Neural progenitor cell (in vitro differentiated cells): ENCODE measurements at regions not wholly inside any gene's neighbourhood (a gene's known extent, or its start where the extent isn't known, plus 50 kb on each side); places are given as distances from the start of the nearest gene placed in this dataset.

ENCODE experiments used
- DNase-seq: peaks from one replicate; pipeline ENCODE4 v3.0.0-alpha.2; 2016; ENCODE audit warnings: low spot score
- H2AFZ ChIP-seq: fragments of 200-600 bp; sonication (generic); replicated peaks from 2 replicates; pipeline ENCODE4 v1.6.1; 2016; ENCODE audit warnings: antibody characterized with exemption
- H3F3A ChIP-seq: fragments of 200-600 bp; sonication (generic); 2 replicates; pipeline ENCODE4 v1.6.1; 2016; ENCODE audit warnings: antibody characterized with exemption, low read depth
- H3K27ac ChIP-seq: fragments of 200-600 bp; sonication (generic); 2 replicates; pipeline ENCODE4 v1.5.1; 2016; ENCODE audit warnings: mild to moderate bottlenecking
- H3K27me3 ChIP-seq: fragments of 200-600 bp; sonication (generic); 2 replicates; pipeline ENCODE4 v1.6.1; 2016; ENCODE audit warnings: mild to moderate bottlenecking, moderate library complexity
- H3K36me3 ChIP-seq: fragments of 200-600 bp; sonication (generic); 2 replicates; pipeline ENCODE4 v1.5.1; 2016
- H3K4me1 ChIP-seq: fragments of 200-600 bp; sonication (generic); 2 replicates; pipeline ENCODE4 v1.6.1; 2016; ENCODE audit warnings: mixed run types
- H3K4me2 ChIP-seq: fragments of 200-600 bp; sonication (generic); 2 replicates; pipeline ENCODE4 v1.6.1; 2016
- H3K4me3 ChIP-seq: fragments of 200-600 bp; sonication (generic); 2 replicates; pipeline ENCODE4 v1.5.1; 2016
- H3K79me2 ChIP-seq: fragments of 200-600 bp; sonication (generic); 2 replicates; pipeline ENCODE4 v1.6.1; 2016; ENCODE audit warnings: low read depth
- H3K9ac ChIP-seq: fragments of 200-600 bp; sonication (generic); 2 replicates; pipeline ENCODE4 v1.6.1; 2016
- H3K9me3 ChIP-seq: fragments of 200-600 bp; sonication (generic); 2 replicates; pipeline ENCODE4 v1.5.1; 2016; ENCODE audit warnings: low read depth
- H4K20me1 ChIP-seq: fragments of 200-600 bp; sonication (generic); 2 replicates; pipeline ENCODE4 v1.6.1; 2016; ENCODE audit warnings: low read depth
- H3K27ac Mint-ChIP-seq: 3 replicates; pipeline ENCODE4 v1.8.0; 2021; ENCODE audit warnings: mixed read lengths
- H3K27me3 Mint-ChIP-seq: 2 replicates; pipeline ENCODE4 v1.8.0; 2022; ENCODE audit warnings: low read depth, mild to moderate bottlenecking, inconsistent platforms, moderate library complexity, mixed read lengths; ENCODE audit not compliant: insufficient read depth
- H3K36me3 Mint-ChIP-seq: 3 replicates; pipeline ENCODE4 v1.8.0; 2021; ENCODE audit warnings: mixed read lengths
- H3K4me1 Mint-ChIP-seq: 3 replicates; pipeline ENCODE4 v1.8.0; 2021; ENCODE audit warnings: mixed read lengths
- H3K4me3 Mint-ChIP-seq: 3 replicates; pipeline ENCODE4 v1.8.0; 2021; ENCODE audit warnings: mild to moderate bottlenecking, moderate library complexity, mixed read lengths
- H3K9me3 Mint-ChIP-seq: 3 replicates; pipeline ENCODE4 v1.8.0; 2020; ENCODE audit warnings: mixed read lengths
- CTCF ChIP-seq: fragments of 200-600 bp; sonication (generic); IDR thresholded peaks from 2 replicates; pipeline ENCODE4 v1.5.1; 2017; ENCODE audit warnings: antibody characterized with exemption, mild to moderate bottlenecking
- EZH2 ChIP-seq: fragments of 200-600 bp; sonication (generic); IDR thresholded peaks from 2 replicates; pipeline ENCODE4 v1.6.1; 2017; ENCODE audit warnings: antibody characterized with exemption, mild to moderate bottlenecking, moderate library complexity
- EZH2phosphoT487 ChIP-seq: fragments of 200-600 bp; sonication (generic); IDR thresholded peaks from 2 replicates; pipeline ENCODE4 v1.6.1; 2017; ENCODE audit warnings: antibody characterized with exemption

GRCh38 chr2:102084651-102085050 lies 57.9 kb upstream of the IL1R1 start:
- DNase-seq = no peak
- no peaks in the 10 kb centered on the region for H4K20me1 ChIP-seq
- H3K9me3 Mint-ChIP-seq = peaks cover 5% of the 10 kb centered on the region
- H3F3A ChIP-seq = no peaks in the 10 kb centered on the region
- H3K4me1 Mint-ChIP-seq = peaks cover 2% of the 10 kb centered on the region
- H3K9me3 ChIP-seq = no peaks in the 10 kb centered on the region
- H3K4me3 ChIP-seq = no peak overlapping the region
- H3K4me3 Mint-ChIP-seq = no peak overlapping the region
- H3K36me3 ChIP-seq = no peaks in the 10 kb centered on the region
- no peak for TF ChIP-seq EZH2
- no peak for TF ChIP-seq CTCF
- no peak for TF ChIP-seq EZH2phosphoT487
- no peaks in the 10 kb centered on the region for H3K36me3 Mint-ChIP-seq
- H3K4me2 ChIP-seq = no peak overlapping the region
- H3K27me3 ChIP-seq = no peaks in the 10 kb centered on the region
- H2AFZ ChIP-seq = no peak overlapping the region
- H3K79me2 ChIP-seq = no peaks in the 10 kb centered on the region
- no peaks in the 10 kb centered on the region for H3K4me1 ChIP-seq
- no peak overlapping the region for H3K9ac ChIP-seq
- H3K27me3 Mint-ChIP-seq = no peaks in the 10 kb centered on the region
- H3K27ac Mint-ChIP-seq = no peak overlapping the region
- H3K27ac ChIP-seq = no peak overlapping the region

GRCh38 chr2:102085238-102085637 lies 57.3 kb upstream of the IL1R1 start:
- Histone ChIP-seq H3K27me3 (no peaks in the 10 kb centered on the region), H3K4me1 (no peaks in the 10 kb centered on the region), H3K4me2 (no peak overlapping the region), H3F3A (no peaks in the 10 kb centered on the region), H3K9me3 (no peaks in the 10 kb centered on the region), H3K36me3 (no peaks in the 10 kb centered on the region), H2AFZ (no peak overlapping the region), H3K9ac (no peak overlapping the region), H4K20me1 (no peaks in the 10 kb centered on the region), H3K4me3 (no peak overlapping the region), H3K79me2 (no peaks in the 10 kb centered on the region), H3K27ac (no peak overlapping the region)
- peaks cover 7% of the 10 kb centered on the region for H3K9me3 Mint-ChIP-seq
- no peak overlapping the region for H3K4me3 Mint-ChIP-seq
- H3K36me3 Mint-ChIP-seq = no peaks in the 10 kb centered on the region
- no peak for TF ChIP-seq EZH2phosphoT487
- TF ChIP-seq EZH2 = no peak
- TF ChIP-seq CTCF = no peak
- H3K27ac Mint-ChIP-seq = no peak overlapping the region
- H3K27me3 Mint-ChIP-seq = no peaks in the 10 kb centered on the region
- H3K4me1 Mint-ChIP-seq = peaks cover 2% of the 10 kb centered on the region
- DNase-seq = no peak

GRCh38 chr2:102086150-102086872 lies 56.2 kb upstream of the IL1R1 start:
- H3K27me3 Mint-ChIP-seq = no peaks in the 10 kb centered on the region
- H3K4me3 ChIP-seq = no peak overlapping the region
- H3K9ac ChIP-seq = no peak overlapping the region
- no peaks in the 10 kb centered on the region for H3K79me2 ChIP-seq
- peaks cover 14% of the 10 kb centered on the region for H3K9me3 Mint-ChIP-seq
- H3K36me3 ChIP-seq = no peaks in the 10 kb centered on the region
- no peak overlapping the region for H3K4me3 Mint-ChIP-seq
- TF ChIP-seq EZH2 (no peak), CTCF (no peak), EZH2phosphoT487 (no peak)
- no peaks in the 10 kb centered on the region for H3K36me3 Mint-ChIP-seq
- no peak overlapping the region for H3K4me2 ChIP-seq
- DNase-seq = no peak
- no peaks in the 10 kb centered on the region for H3K4me1 ChIP-seq
- H3K9me3 ChIP-seq = no peaks in the 10 kb centered on the region
- no peak overlapping the region for H3K27ac Mint-ChIP-seq
- H3F3A ChIP-seq = no peaks in the 10 kb centered on the region
- H2AFZ ChIP-seq = no peak overlapping the region
- H3K27ac ChIP-seq = no peak overlapping the region
- H3K27me3 ChIP-seq = no peaks in the 10 kb centered on the region
- H4K20me1 ChIP-seq = no peaks in the 10 kb centered on the region
- peaks cover 2% of the 10 kb centered on the region for H3K4me1 Mint-ChIP-seq
